Mammary epithelial cell (primary cell): ENCODE measurements at regions not wholly inside any gene's neighbourhood (a gene's known extent, or its start where the extent isn't known, plus 50 kb on each side); places are given as distances from the start of the nearest gene placed in this dataset.

Experiments used
- CTCF ChIP-seq, 2 donors: IDR thresholded peaks in 1 of 2; conservative IDR thresholded peaks in 1 of 2; 2 replicates each; pipeline ENCODE4 v1.5.1; 2011 to 2012; ENCODE audit warnings: inconsistent platforms in 2 of 2, low read length in 2 of 2, mild to moderate bottlenecking in 2 of 2, control low read depth in 1 of 2, low read depth in 1 of 2; ENCODE audit not compliant: insufficient read depth in 1 of 2; ENCODE audit errors: extremely low read depth in 1 of 2
- EZH2 ChIP-seq: IDR thresholded peaks from 2 replicates; pipeline ENCODE4 v1.6.1; 2012; ENCODE audit warnings: low read length, inconsistent platforms, borderline replicate concordance

GRCh38 chr9:84589542-84589941 is 80.0 kb upstream of the NTRK2 start:
- TF ChIP-seq CTCF (conservative IDR thresholded peaks at IDR 0.05 in 1 of 2, IDR thresholded peaks at IDR 0.05 in 1 of 2; ENCODE audit: extremely low read depth in 1 of 2, insufficient read depth in 1 of 2, low read depth in 1 of 2, low read length in 2 of 2) (no peak), EZH2 (no peak)
